ENCODE measurements at regions not wholly inside any gene's neighbourhood (a gene's known extent, or its start where the extent isn't known, plus 50 kb on each side); places are given as distances from the start of the nearest gene placed in this dataset.

- TF ChIP-seq KDM1A (IDR thresholded peaks at IDR 0.05) (no peak), POLR2AphosphoS5 (IDR thresholded peaks at IDR 0.05; ENCODE audit: control insufficient read depth, insufficient read depth, low read depth, low read length) (no peak), REST (IDR thresholded peaks at IDR 0.05; ENCODE audit: borderline replicate concordance) (no peak), REST (CRISPR knock-in tag; IDR thresholded peaks at IDR 0.05; ENCODE audit: low read depth) (no peak), IRF1 (CRISPR knock-in tag; IDR thresholded peaks at IDR 0.05; ENCODE audit: borderline replicate concordance) (no peak), CTCF (IDR thresholded peaks at IDR 0.05 in 2 of 3, conservative IDR thresholded peaks at IDR 0.05 in 1 of 3; ENCODE audit: insufficient read depth in 2 of 3, low read depth in 1 of 3, low read length in 3 of 3) (no peak), ESRRA (IDR thresholded peaks at IDR 0.05; ENCODE audit: borderline replicate concordance, low read depth) (no peak), BDP1 (IDR thresholded peaks at IDR 0.05; ENCODE audit: insufficient read depth, insufficient read length) (no peak), U2AF2 (optimal IDR thresholded peaks at IDR 0.05; ENCODE audit: low read depth, low read length) (no peak), SREBF2 (CRISPR knock-in tag; IDR thresholded peaks at IDR 0.05) (no peak)
Measured at GRCh38 chr16:9436175-9436574, 344.7 kb downstream of the HAPSTR1 start.
